Activated CD4-positive, alpha-beta T cell treated with anti-CD3 and anti-CD28 coated beads for 1 hour (primary cell): ENCODE measurements at regions not wholly inside any gene's neighbourhood (a gene's known extent, or its start where the extent isn't known, plus 50 kb on each side); places are given as distances from the start of the nearest gene placed in this dataset.

Experiments used
- DNase-seq: peaks from one replicate; pipeline ENCODE4 v3.0.0-alpha.2; 2020

DNA sequence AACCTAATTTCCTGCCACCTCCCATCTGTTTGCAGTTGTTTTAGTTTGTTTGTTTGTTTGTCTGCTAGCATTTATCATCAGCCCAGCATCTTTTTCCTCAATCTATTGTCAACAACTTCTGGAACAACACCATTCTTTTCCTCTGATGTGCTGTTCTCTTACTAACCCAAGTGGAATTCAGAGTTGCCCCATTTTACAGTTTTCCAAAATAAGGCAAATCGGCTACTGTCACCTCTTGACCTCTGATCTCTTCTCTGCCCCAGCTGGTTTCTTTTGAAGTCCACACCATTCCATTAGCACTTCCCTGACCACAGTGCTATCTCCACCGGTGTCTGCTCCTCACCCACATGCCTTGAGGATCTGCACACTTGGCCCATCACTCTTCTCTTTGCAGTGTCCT is 102.4 kb downstream of the EFNB2 start:
- DNase-seq = no peak

DNA sequence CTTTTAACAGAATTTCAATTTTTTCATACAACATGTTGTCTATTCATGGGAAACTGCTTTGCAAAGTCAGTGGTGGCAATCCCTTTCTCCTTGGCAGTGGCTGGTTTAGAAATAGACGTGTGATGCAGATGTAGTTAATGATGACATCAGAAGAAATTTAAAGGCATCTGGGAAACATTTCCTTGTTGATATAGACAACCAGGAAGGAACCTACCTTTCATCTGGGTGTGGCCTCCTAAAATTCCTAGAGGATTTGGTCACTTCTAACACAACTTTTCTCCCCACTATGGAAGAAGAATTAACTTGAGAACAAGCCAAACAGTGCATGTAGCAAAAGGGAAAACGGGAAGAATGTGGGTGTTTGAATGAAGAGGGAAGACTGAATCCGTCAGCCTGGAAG is 102.8 kb downstream of the EFNB2 start:
- DNase-seq = no peak

DNA sequence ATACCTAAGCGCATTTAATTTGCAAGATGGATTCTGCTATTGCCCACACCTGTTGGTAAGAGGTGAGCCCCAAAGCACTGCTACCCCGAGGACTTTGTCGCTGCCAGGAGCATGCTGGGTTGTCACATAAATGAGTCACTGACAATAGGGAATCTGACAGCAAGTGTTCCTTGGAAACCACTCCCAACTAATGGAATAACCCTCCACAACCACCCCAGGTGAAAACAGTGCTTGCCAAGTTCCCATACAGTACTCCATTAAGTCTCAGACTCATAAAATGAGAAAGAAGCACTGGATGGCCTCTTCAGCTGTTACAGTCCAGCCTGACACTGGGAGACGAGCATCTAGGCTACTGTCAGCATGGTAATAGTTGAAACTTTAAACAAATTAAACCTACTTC is 108.6 kb downstream of the EFNB2 start:
- DNase-seq = no peak

DNA sequence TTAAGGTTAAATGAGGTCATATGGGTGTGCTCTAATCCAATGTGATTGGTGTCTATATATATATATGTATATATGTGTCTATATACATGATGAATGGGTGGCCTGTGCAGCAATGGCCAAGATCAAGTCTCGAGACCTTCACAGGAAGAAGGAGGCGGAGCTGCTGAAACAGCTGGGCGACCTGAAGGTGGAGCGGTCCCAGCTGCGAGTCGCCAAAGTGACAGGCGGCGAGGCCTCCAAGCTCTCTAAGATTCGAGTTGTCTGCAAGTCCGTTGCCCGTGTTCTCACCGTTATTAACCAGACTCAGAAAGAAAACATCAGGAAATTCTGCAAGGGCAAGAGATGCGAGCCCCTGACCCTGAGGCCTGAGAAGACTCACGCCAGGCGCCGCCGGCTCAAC is 109.8 kb downstream of the EFNB2 start:
- no peak for DNase-seq

DNA sequence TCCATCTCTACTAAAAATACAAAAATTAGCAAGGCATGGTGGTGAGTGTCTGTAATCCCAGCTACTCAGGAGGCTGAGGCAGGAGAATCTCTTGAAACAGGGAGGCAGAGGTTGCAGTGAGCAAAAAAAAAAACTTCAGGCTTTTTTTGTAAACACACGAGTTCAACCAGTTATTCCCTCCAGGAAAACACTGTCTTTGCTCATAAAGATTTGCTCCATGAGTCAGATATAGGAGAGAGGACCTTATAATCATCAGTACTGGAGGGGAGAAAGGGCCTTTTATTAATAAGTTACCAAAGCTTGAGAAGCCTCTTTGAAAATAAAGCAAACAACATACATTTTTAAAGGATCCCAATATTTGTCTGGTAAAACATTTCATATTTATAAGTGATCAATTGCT is 110.7 kb downstream of the EFNB2 start:
- DNase-seq = no peak

DNA sequence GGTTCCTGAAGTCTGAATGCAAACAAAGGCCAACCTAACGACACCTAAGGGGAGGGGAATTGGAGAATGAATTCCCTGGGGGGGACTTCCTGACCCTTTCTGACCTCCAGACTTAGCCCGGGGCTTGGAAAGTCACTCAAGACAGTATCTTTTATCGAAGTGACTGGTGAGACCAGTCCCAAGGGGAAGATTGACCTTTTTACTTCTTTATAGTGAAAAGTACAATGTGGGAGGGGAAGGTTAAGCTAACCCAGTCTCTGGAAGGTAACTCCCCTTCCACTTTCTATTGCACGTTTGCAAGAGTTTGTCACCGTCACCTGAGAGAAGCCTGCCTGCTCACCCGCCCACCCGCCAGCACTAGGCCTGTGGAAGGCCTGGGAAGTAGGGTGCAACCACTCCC is 111.9 kb downstream of the EFNB2 start:
- DNase-seq = no peak

DNA sequence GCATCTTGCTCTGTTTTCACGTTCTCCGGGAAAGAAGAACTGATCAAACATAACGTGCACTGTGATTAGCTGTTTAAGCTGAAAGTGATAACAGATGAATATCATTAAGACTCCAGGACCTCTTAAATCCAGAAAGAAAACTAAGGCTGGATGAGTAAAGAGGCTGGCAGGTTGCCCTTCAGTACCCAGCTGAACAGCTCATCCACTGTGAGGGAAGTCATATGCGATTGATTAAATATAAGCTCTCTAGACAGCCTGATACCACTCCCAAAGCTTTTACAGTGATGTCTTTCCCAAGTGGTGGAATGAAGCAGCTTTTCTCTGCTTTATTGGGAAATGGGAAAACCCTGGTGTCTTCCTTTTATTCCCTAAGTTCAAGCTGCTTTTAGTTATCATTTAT is 116.9 kb downstream of the EFNB2 start:
- no peak for DNase-seq

DNA sequence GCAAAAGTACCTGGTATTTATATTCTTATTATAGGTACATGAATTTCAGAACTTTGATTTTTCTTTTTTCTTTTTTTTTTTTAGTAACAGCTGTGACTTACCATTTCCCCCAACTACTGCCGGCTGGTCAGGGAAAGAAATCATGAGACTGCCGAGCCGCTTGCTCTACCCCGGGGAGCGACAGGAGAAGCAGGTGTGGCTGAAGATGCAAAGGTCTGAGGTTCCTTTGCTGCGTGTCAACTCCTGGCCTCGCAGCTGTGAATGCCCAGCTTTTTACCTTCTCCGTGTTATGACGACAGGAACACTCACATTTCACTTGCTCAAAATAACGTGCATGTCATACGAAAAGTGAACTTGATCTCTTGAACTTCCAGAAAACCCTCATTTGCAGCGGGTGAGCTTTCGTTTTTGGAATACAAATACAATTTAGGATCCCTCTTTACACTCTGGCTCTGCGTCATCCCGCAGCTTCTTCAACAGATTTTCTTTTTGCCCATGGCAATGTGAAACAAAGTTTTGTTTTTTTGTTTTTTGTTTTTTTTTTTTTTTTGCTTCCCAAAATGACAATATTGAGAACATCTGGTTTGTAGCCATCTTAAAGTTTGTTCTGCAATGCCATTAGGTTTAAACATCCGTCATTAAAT is 117.9 kb downstream of the EFNB2 start:
- no peak for DNase-seq

DNA sequence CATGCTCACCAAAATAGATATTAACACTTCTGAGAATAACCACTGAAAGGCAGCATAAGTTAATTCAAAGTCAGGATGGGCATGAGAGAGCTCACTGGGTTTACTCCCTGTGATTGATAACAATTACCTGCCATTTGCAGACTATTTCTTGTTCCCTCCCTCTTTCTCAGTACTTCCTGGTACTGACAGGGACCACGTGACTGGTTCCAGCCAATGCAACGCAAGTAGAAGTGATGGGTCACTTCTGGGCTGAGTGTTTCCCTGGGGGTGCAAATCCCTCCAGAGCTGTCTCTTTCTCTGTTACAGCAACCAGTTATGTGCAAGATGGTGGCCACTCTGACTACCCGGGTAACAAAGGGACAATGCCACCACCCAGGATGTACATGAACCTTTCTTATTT is 118.8 kb downstream of the EFNB2 start:
- DNase-seq = no peak

DNA sequence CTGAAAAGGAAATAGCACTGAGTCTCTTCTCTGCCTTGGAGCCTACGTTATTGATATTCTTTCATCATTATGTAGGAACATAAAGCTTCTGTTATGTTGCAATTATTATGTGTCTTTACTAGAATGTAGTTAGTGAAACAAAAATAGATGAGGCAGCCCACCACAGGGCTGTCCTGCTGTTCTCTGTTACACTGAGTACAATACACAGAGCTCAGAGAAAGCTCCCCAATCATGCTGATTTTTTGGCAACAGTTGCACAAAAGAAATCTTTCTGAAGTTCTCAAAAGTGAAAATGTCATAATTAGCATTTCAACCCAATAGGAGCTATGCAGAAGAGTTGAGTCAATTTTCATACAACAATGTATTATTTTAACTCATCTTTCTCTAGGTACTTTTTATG is 119.5 kb downstream of the EFNB2 start:
- no peak for DNase-seq

DNA sequence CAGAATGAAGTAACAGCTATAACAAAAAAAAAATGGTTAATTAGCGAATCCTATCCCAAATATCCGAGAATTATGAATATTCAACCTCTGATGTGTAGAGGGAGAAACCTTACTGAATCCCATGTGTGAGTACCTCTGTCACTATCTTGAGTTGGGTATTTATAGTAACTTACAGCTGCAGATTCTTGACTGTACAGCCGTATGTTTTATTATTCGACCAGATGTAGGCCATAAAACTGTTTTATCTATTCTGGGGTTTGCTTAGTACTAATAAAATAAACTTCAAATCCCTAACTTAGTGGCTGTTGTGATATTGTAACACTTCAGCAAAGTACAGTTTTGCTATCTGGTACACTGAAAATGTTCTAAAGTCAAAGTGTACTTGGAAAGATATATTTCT is 120.0 kb downstream of the EFNB2 start:
- no peak for DNase-seq

DNA sequence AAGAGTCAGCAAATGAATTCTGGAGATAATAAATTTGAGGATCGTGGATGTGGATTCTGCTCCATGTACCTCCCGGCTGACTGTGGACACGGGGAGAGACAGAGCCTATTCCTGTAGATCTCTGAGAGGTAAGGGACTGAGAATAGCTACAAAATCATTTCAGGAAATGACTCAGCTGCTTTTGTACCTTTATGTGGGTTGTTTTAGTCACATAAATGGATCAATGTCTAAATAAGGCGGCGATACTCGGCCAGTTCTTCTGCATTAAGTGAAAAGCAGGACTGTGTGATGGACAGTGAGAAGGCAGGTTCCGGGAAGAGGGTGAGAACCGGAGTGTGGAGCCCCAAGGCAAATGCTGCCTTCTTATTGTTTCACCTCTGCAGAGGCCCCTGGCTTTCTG is 128.1 kb downstream of the EFNB2 start:
- DNase-seq = no peak

DNA sequence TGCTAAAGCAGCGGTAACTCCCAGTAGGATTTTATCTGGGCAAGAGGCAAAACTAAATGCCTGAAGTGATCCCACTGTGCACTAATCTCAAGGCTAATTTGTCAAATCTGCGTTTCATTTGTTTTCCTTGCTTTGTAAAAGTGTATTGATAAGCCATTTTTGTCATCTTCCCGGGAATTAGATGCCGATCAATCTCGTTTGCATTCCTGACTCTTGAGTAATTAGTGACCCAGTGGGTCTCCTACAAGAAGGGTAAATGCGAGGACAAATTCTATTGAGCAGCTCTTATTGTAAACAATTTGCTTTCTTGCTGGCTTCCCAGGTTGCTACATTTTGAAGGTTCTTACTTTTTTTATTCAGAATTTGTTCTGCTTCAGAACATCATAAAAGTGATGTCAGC is 129.7 kb downstream of the EFNB2 start:
- DNase-seq = no peak

DNA sequence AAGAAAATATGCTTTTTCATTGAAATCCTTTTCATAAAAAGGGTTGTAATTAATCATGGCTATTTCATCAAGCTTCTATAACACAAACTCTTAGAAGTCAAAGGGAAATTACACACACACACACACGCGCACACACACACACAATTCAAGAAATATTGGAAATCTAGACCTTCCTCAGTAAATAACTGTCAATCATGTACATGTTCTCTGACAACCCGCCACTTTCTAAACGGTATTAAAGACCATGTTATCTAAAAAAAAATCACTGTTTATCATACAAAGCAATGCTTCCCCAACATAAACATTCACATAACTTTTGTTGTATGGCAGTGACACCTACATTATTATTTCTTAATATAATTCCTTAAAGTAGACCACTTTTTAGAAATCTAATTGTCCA is 132.2 kb downstream of the EFNB2 start:
- no peak for DNase-seq

DNA sequence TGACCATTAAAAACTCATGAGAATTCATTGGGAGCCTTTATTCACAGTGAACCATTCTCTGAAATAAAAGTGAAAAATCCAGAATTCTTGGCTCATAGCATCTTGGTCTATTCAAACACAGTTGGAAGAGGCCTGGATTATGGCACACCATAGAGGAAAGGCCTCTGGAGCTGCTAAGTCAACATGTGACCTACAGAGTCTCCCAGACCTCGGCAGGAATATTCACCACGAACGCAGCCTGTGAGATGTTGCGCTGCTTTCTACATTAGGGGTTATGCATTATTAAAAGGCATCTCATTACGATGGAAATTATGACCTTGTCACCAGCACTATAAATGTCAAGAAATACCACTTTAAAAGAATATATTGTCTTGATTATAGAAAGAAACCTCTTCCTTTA is 132.6 kb downstream of the EFNB2 start:
- no peak for DNase-seq

DNA sequence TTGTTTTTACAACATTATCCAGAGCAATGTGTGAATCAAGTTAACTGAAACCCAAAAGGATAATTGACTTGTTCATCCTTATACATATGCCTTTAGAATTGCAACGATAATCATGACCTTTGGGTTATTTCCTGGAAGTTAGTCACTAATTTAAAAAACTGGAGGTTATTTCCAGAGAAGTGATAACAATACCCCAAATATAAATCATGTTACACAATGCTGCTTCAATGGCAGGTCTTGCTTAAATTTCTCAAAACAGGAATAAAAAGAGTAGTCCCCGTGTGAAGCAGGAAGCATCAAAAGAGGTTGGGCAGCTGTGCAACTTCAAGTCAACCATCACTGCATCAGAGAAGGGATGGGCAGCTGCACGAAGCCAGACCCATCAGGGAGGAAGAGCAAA is 134.4 kb downstream of the EFNB2 start:
- DNase-seq = no peak

DNA sequence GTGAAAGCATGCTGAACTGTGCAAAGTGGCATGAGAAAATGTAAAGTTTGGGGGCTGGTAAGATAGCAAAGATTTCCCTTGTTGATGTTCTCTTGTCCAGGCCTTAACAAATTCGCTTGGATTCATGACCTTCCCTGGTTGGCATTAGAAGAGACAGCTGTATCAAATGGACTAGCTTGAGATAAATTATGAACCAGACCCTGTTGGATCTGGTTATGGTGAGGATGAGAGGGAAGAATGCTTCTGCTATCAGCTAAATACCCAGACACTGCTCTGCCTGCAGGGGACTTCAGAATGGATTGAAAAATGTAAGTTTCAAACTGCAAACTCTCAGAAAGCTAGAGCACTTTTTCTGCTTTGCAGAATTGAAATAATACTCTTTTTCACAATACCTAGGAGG is 135.2 kb downstream of the EFNB2 start:
- no peak for DNase-seq

DNA sequence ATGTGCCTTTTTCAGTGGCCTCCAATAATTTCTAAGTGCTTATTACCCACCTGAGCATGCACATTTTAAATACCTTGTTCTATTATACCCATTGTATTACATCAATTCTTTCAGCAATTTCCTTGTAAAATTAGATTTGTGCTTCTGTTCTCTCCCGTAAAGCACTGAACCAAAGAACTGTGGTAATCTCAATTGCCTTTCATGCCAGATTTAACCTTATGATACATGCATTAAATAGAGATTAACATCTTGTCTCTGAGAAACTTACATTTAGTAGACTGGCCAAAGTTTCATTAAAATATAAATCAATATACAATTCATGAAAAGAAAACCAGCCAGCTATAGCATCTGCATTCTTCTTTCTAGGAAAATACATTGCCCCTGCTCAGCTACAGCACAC is 137.2 kb downstream of the EFNB2 start:
- no peak for DNase-seq

DNA sequence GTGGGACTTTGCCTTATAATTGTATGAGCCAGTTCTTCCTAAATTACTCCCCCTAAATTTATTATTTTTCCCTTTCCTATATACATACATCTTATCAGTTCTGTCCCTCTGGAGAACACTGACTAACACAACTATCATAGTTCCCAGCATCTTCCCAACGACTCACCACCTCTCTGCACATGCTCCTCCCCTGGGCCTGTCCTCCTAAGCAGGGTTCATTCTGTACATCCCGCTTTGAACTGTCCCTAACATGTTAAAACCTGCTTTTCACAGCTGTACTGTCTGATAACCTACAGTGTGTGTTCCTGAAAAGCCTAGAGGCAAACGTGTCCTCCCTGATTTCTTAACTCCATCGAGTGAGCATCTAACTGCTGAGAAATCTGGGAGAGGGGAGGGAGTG is 141.7 kb downstream of the EFNB2 start:
- DNase-seq = no peak

DNA sequence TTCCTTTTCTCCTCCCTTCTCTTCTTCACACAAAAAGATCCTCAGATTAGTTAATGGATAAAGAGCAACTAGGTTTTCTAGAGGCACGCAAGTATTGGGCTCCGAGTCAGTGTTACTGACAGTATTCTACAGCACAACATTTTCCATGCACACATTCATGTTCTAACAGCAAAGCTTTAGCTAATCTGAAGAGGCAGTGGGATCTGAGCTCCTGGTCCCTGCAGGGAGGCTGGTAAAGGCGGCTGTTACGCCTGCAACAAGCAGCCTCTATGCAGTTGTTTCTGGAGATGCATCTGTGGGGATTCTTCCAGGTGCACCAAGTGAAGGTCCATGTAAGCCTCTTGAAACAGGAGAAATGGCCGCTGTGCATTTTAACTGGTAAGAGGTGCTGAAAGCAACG is 143.8 kb downstream of the EFNB2 start:
- DNase-seq = no peak

DNA sequence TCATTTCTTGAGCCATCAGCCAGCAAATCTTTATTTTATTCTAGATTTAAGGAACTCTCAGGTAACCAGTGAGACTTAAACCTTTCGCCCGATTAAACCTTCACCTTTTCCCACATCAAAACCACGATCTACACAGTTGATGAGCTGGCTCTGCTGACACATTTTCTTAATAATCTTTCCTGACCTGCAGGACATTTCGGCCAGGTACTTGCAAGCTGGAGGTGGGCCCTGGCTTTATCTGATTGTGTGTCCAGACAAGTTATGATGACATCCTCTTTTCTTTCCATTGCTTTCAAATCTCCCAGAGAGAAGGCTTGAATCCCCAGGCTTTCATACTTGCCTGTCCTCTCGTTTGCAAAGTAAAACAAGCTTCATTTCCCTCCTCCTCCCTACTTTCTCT is 144.2 kb downstream of the EFNB2 start:
- DNase-seq = no peak

DNA sequence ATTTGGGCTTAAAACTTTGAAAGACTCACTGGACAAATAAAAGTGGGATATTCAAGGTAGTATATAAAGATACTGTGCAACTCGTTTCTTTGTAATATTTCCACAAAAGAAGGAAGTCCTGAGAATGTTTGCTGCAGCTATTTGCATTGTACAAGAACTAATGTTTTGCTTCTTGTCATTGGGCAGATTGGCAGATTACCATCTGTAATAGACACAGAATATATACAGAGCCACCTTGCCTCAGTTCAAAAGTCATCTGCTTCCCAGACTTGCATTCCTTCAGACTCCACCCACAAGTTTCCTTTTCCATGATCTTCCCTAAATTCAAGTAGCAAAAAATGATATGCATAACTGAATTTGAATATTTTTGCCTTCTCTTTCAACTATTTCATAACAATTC is 145.1 kb downstream of the EFNB2 start:
- DNase-seq = no peak

DNA sequence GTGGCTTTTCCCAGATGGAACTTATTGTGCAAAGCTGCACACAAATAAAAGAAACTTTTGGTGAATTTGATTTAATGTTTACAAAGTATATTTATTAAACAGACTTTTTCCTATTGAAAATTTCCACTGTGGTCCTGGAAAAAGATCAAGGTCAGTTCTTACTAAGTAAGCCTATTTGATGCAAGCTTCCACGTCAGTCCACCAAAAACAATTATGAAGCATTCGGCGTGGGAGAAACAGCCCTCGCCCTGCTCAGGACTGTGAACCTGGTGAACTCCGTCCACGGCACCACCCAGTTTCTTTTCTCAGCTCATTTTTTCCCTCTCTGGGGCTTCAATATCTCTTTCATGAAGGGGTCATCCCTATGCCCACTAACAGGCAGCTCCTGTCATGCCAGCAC is 149.8 kb downstream of the EFNB2 start:
- no peak for DNase-seq

DNA sequence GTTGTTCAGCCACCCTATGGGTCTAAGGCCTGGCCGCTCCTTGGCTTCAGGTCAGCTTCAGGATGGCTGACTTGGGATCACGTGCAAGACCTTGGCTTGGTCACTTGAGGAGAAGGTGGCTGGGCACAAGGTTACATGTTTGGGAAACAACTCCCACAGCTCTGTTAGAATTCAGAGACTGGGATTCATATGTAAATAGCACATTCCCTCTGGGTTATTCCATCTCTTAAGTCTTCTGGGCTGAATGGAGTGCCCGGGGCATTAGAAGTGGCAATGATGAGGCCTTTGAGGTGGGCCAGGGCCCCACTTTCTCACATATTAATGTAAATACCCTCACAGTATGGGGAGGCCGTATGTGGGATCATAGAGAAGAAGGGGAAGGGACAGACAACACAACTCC is 150.9 kb downstream of the EFNB2 start:
- DNase-seq = no peak

DNA sequence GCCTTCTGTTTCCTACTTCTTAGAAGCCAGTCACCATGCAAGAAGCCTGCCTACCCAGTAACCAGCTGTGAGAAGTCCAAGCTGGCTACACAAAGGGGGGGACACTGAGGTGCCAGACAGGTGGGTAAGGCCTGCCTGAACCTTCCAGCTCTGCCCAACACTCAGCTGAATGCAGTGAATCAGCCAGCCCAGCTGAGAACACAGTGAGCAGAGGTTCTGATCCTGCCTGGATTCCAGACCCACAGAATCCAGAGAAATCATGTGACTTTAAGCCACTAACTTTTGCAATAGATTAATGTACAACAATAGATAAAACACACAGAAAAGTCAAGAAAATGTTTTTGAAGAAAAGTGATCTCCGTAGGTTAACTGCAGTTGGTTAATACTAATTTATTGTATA is 151.7 kb downstream of the EFNB2 start:
- DNase-seq = no peak

DNA sequence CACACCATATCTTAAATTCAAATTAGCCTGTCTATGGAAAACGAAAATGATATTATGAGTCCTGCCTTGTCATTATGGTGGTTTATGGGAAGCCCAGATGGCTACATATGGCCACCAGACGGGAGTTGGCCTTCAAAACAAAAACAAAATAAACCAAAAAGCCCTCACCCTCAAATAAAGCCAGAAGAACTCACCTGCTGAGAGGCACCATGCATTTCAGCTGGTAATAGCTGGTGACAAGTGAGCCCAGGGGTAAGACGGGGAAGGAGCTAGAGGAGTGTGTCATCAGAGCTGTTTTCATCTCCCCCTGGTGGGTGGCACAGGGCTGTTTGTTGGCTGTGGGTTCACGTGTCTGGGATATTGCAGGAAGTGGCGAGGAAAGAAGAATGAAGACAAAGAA is 152.9 kb downstream of the EFNB2 start:
- DNase-seq = no peak
